Bronchial epithelial cell (primary cell): ENCODE measurements at regions not wholly inside any gene's neighbourhood (a gene's known extent, or its start where the extent isn't known, plus 50 kb on each side); places are given as distances from the start of the nearest gene placed in this dataset.
"Not testable (repeated sequence)": the region's sequence is repeated elsewhere in the genome, so short reads cannot be mapped to it uniquely, and the experiment has no call there.

ENCODE experiments used
- DNase-seq: peaks from one replicate; pipeline ENCODE4 v3.0.0-alpha.2; 2010; ENCODE audit warnings: low read depth
- FAIRE-seq: peaks from 2 replicates; lab custom pipeline; 2011; peaks lifted over from hg19 to GRCh38; lab: Jason Lieb, UNC
- H3K27me3 ChIP-seq: 2 replicates; pipeline ENCODE4 v1.5.1; 2011; ENCODE audit warnings: low read length; ENCODE audit not compliant: control insufficient read depth, insufficient read depth
- H3K36me3 ChIP-seq: 2 replicates; pipeline ENCODE4 v1.5.1; 2011; ENCODE audit warnings: low read length; ENCODE audit not compliant: control insufficient read depth, insufficient read depth
- H3K4me3 ChIP-seq: 2 replicates; pipeline ENCODE4 v1.5.1; 2011; ENCODE audit warnings: mild to moderate bottlenecking, low read depth, low read length, control low read depth
- CTCF ChIP-seq: IDR thresholded peaks from 2 replicates; pipeline ENCODE4 v1.5.1; 2011; ENCODE audit warnings: mild to moderate bottlenecking, moderate library complexity, low read length, control low read depth, inconsistent platforms; ENCODE audit not compliant: insufficient read depth, severe bottlenecking

- no peak overlapping the region for H3K4me3 ChIP-seq
- H3K27me3 ChIP-seq, result no peaks in the 10 kb centered on the region
- TF ChIP-seq CTCF, result no peak
- H3K36me3 ChIP-seq, result no peaks in the 10 kb centered on the region
- no peak for FAIRE-seq
- no peak for DNase-seq
Observed at GRCh38 chr16:5186381-5186903, 88.8 kb upstream of the EEF2KMT start.

GRCh38 chr16:5176505-5176904, 78.9 kb upstream of the EEF2KMT start:
- no peak for TF ChIP-seq CTCF
- H3K27me3 ChIP-seq, result no peaks in the 10 kb centered on the region
- no peak overlapping the region for H3K4me3 ChIP-seq
- no peaks in the 10 kb centered on the region for H3K36me3 ChIP-seq
- no peak for DNase-seq
- FAIRE-seq, result no peak

DNA sequence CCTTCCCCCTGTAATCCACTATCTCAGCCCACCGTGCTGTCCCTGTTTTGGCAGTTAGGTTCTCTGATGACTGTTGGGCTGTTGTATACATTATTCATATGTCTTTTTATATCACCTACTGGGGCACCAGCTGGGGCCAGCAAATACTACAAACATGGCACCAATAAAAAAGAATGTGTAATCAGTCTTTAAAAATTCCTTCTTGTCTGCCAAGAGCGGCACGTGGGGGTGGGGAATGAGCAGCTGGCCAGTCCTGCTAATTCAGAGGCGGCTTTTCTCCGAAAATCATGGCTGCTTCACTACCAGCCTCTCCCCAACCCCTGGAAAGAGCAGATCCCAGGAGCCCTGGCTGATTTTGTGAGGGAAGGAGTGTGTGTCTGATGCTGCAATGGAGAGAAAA, 77.7 kb upstream of the EEF2KMT start:
- no peak for TF ChIP-seq CTCF
- no peaks in the 10 kb centered on the region for H3K36me3 ChIP-seq
- no peak overlapping the region for H3K4me3 ChIP-seq
- DNase-seq (no peak), FAIRE-seq (no peak)
- H3K27me3 ChIP-seq, result no peaks in the 10 kb centered on the region

GRCh38 chr16:5166486-5166885, 68.9 kb upstream of the EEF2KMT start:
- DNase-seq, result no peak
- Histone ChIP-seq H3K4me3 (no peak overlapping the region), H3K27me3 (no peaks in the 10 kb centered on the region), H3K36me3 (no peaks in the 10 kb centered on the region)
- TF ChIP-seq CTCF, result no peak
- FAIRE-seq, result no peak

- not testable (repeated sequence) for H3K27me3 ChIP-seq, H3K36me3 ChIP-seq, DNase-seq, FAIRE-seq, H3K4me3 ChIP-seq
Observed at GRCh38 chr16:5165429-5165828, 67.8 kb upstream of the EEF2KMT start.

- not testable (repeated sequence) for DNase-seq, H3K36me3 ChIP-seq, H3K27me3 ChIP-seq, FAIRE-seq, H3K4me3 ChIP-seq
Observed at GRCh38 chr16:5162801-5163200, 65.2 kb upstream of the EEF2KMT start.

DNA sequence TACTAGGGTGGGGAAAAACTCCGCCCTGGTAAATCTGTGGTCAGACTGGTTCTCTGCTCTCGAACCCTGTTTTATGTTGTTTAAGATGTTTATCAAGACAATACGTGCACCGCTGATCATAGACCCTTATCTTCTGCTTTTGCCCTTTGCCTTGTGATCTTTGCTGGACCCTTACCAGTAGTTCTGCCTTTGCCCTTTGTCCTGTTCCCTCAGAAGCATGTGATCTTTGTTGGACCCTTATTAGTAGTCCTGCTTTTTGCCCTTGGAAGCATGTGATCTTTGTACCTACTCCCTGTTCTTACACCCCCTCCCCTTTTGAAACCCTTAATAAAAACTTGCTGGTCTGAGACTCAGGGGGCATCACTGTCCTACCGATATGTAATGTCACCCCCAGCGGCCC, 64.3 kb upstream of the EEF2KMT start:
- H3K36me3 ChIP-seq, H3K4me3 ChIP-seq, DNase-seq, H3K27me3 ChIP-seq, FAIRE-seq: not testable (repeated sequence)

GRCh38 chr16:5160010-5160409, 62.4 kb upstream of the EEF2KMT start:
- not testable (repeated sequence) for FAIRE-seq, DNase-seq, H3K36me3 ChIP-seq, H3K4me3 ChIP-seq, H3K27me3 ChIP-seq

DNA sequence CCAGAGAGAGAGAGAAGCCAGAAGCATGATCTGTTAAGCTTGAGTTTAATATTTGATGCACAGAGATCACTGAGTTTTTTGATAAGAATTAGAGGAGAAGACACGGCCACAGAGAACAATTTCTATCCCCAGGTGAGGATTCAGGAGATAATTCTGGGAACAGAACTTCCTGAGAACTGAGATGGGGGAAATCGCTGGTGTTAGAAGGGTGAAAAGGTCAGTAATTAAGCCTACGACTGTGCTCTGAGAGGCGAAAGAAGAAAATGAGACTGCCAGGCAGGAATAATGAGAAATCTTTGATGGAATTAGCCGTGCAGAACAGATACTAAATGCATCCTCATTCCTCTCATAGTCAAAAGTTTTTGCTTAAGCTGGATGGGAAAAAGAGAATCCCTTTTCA, 61.9 kb upstream of the EEF2KMT start:
- not testable (repeated sequence) for H3K4me3 ChIP-seq, FAIRE-seq, DNase-seq, H3K27me3 ChIP-seq, H3K36me3 ChIP-seq
